ENCODE measurements at regions not wholly inside any gene's neighbourhood (a gene's known extent, or its start where the extent isn't known, plus 50 kb on each side); places are given as distances from the start of the nearest gene placed in this dataset.

GRCh38 chr9:119458068-119458467 is 88.8 kb upstream of the BRINP1 start:
- Histone ChIP-seq H2BK15ac (ENCODE audit: low read depth, poor library complexity, severe bottlenecking) (no peak overlapping the region), H2BK120ac (ENCODE audit: low read depth, low read length) (no peak overlapping the region), H3K27ac (ENCODE audit: low read length, poor library complexity, severe bottlenecking) (no peak overlapping the region), H4K8ac (ENCODE audit: low read length) (no peak overlapping the region), H3K27me3 (ENCODE audit: control insufficient read depth in 1 of 2, insufficient read depth in 1 of 2, low read length in 2 of 2) (no peaks in the 10 kb centered on the region), H2AK5ac (ENCODE audit: low read length, severe bottlenecking) (no peak overlapping the region), H3K23ac (ENCODE audit: low read length in 2 of 2) (no peak overlapping the region), H3K4ac (ENCODE audit: low read depth in 1 of 2, low read length in 2 of 2) (no peak overlapping the region), H4K91ac (ENCODE audit: low read length) (no peak overlapping the region), H3K4me1 (ENCODE audit: control insufficient read depth, insufficient read depth, low read depth, low read length) (no peaks in the 10 kb centered on the region), H3K4me2 (ENCODE audit: low read length, poor library complexity, severe bottlenecking) (no peak overlapping the region), H3K79me1 (replicated peaks; ENCODE audit: low read length, poor library complexity, severe bottlenecking) (no peaks in the 10 kb centered on the region), H2AFZ (ENCODE audit: low read depth, low read length) (no peak overlapping the region), H2BK12ac (ENCODE audit: low read length in 2 of 2) (no peak overlapping the region), H3K9ac (ENCODE audit: low read length) (no peak overlapping the region), H3K4me3 (ENCODE audit: insufficient read depth in 1 of 2, low read depth in 1 of 2, low read length in 2 of 2) (no peak overlapping the region), H3K9me3 (ENCODE audit: control insufficient read depth, low read length) (no peaks in the 10 kb centered on the region), H3K36me3 (ENCODE audit: control insufficient read depth in 1 of 2, insufficient read depth in 2 of 2, low read depth in 1 of 2, low read length in 2 of 2) (no peaks in the 10 kb centered on the region), H2BK5ac (ENCODE audit: low read depth, low read length, poor library complexity, severe bottlenecking) (no peak overlapping the region), H3K18ac (ENCODE audit: low read depth in 1 of 2, low read length in 2 of 2) (no peak overlapping the region), H3K14ac (ENCODE audit: low read length in 2 of 2) (no peak overlapping the region)
- 75% methylated on average over 3 of the region's 3 CpGs for WGBS
- no peak for DNase-seq

DNA sequence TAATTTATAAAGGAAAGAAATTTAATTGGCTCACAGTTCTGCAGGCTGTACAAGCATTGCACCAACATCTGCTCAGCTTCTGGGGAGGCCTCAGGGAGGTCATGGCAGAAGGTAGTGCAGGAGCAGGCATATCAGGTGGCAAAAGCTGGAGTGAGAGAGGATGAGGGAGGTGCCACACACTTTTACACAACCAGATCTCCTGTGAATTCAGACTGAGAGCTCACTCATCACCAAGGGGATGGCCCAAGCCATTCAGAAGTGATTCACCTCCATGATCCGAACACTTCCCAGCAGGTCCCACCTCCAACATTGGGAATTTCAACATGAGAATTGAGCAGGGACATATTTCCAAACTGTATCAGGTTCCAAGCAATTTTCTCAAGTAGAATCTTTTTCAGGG is 84.7 kb upstream of the BRINP1 start:
- H2BK12ac ChIP-seq (ENCODE audit: low read length in 2 of 2), result no peak overlapping the region
- H3K27ac ChIP-seq (ENCODE audit: low read length, poor library complexity, severe bottlenecking), result no peak overlapping the region
- no peak overlapping the region for H4K8ac ChIP-seq (ENCODE audit: low read length)
- no peaks in the 10 kb centered on the region for H3K36me3 ChIP-seq (ENCODE audit: control insufficient read depth in 1 of 2, insufficient read depth in 2 of 2, low read depth in 1 of 2, low read length in 2 of 2)
- DNase-seq, result no peak
- no peaks in the 10 kb centered on the region for H3K4me1 ChIP-seq (ENCODE audit: control insufficient read depth, insufficient read depth, low read depth, low read length)
- no peak overlapping the region for H4K91ac ChIP-seq (ENCODE audit: low read length)
- H2BK15ac ChIP-seq (ENCODE audit: low read depth, poor library complexity, severe bottlenecking), result no peak overlapping the region
- H3K4me3 ChIP-seq (ENCODE audit: insufficient read depth in 1 of 2, low read depth in 1 of 2, low read length in 2 of 2), result peak overlapping the region in 1 of 2 experiments; percentile 11
- no peak overlapping the region for H3K4ac ChIP-seq (ENCODE audit: low read depth in 1 of 2, low read length in 2 of 2)
- no peak overlapping the region for H2AFZ ChIP-seq (ENCODE audit: low read depth, low read length)
- peak overlapping the region; percentile 75 for H3K9ac ChIP-seq (ENCODE audit: low read length)
- no peak overlapping the region for H3K4me2 ChIP-seq (ENCODE audit: low read length, poor library complexity, severe bottlenecking)
- H2AK5ac ChIP-seq (ENCODE audit: low read length, severe bottlenecking), result no peak overlapping the region
- H3K27me3 ChIP-seq (ENCODE audit: control insufficient read depth in 1 of 2, insufficient read depth in 1 of 2, low read length in 2 of 2), result no peaks in the 10 kb centered on the region
- H3K23ac ChIP-seq (ENCODE audit: low read length in 2 of 2), result no peak overlapping the region
- 50% methylated on average over 1 of the region's 1 CpG for WGBS
- H3K18ac ChIP-seq (ENCODE audit: low read depth in 1 of 2, low read length in 2 of 2), result no peak overlapping the region
- no peaks in the 10 kb centered on the region for H3K79me1 ChIP-seq (replicated peaks; ENCODE audit: low read length, poor library complexity, severe bottlenecking)
- H3K14ac ChIP-seq (ENCODE audit: low read length in 2 of 2), result no peak overlapping the region
- peaks cover 5% of the 10 kb centered on the region for H3K9me3 ChIP-seq (ENCODE audit: control insufficient read depth, low read length)
- no peak overlapping the region for H2BK120ac ChIP-seq (ENCODE audit: low read depth, low read length)
- H2BK5ac ChIP-seq (ENCODE audit: low read depth, low read length, poor library complexity, severe bottlenecking), result no peak overlapping the region

DNA sequence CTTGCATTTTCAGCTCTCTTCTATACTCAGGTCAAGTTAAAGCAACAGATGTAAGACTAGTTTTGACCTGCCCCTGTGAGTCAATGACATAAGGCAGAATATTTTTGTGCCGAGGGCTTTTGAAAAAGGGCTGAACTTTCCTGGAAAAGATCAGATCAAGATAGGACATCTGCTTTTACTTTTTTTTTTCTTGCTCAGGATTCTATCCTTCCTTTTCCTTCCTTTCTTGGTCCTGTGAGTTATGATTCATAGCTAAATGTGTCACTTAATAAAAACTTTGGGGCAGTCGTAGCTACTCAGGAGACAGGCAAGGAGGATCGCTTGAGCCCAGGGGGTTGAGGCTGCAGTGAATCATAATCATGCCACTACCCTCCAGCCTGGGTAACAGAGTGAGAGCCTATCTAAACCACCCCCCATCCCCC is 84.3 kb upstream of the BRINP1 start:
- Histone ChIP-seq H3K4me3 (ENCODE audit: insufficient read depth in 1 of 2, low read depth in 1 of 2, low read length in 2 of 2) (peak overlapping the region in 1 of 2 experiments; percentile 11), H3K9me3 (ENCODE audit: control insufficient read depth, low read length) (peaks cover 5% of the 10 kb centered on the region), H4K8ac (ENCODE audit: low read length) (no peak overlapping the region), H3K4me1 (ENCODE audit: control insufficient read depth, insufficient read depth, low read depth, low read length) (no peaks in the 10 kb centered on the region), H2AFZ (ENCODE audit: low read depth, low read length) (no peak overlapping the region), H2BK120ac (ENCODE audit: low read depth, low read length) (no peak overlapping the region), H3K9ac (ENCODE audit: low read length) (peak overlapping the region; percentile 75), H2BK12ac (ENCODE audit: low read length in 2 of 2) (no peak overlapping the region), H3K4me2 (ENCODE audit: low read length, poor library complexity, severe bottlenecking) (no peak overlapping the region), H2BK15ac (ENCODE audit: low read depth, poor library complexity, severe bottlenecking) (no peak overlapping the region), H3K18ac (ENCODE audit: low read depth in 1 of 2, low read length in 2 of 2) (no peak overlapping the region), H3K27ac (ENCODE audit: low read length, poor library complexity, severe bottlenecking) (no peak overlapping the region), H3K79me1 (replicated peaks; ENCODE audit: low read length, poor library complexity, severe bottlenecking) (no peaks in the 10 kb centered on the region), H3K27me3 (ENCODE audit: control insufficient read depth in 1 of 2, insufficient read depth in 1 of 2, low read length in 2 of 2) (no peaks in the 10 kb centered on the region), H4K91ac (ENCODE audit: low read length) (no peak overlapping the region), H2AK5ac (ENCODE audit: low read length, severe bottlenecking) (no peak overlapping the region), H3K4ac (ENCODE audit: low read depth in 1 of 2, low read length in 2 of 2) (no peak overlapping the region), H3K14ac (ENCODE audit: low read length in 2 of 2) (no peak overlapping the region), H2BK5ac (ENCODE audit: low read depth, low read length, poor library complexity, severe bottlenecking) (no peak overlapping the region), H3K23ac (ENCODE audit: low read length in 2 of 2) (no peak overlapping the region), H3K36me3 (ENCODE audit: control insufficient read depth in 1 of 2, insufficient read depth in 2 of 2, low read depth in 1 of 2, low read length in 2 of 2) (no peaks in the 10 kb centered on the region)
- 71% methylated on average over 1 of the region's 3 CpGs for WGBS
- DNase-seq, result no peak

DNA sequence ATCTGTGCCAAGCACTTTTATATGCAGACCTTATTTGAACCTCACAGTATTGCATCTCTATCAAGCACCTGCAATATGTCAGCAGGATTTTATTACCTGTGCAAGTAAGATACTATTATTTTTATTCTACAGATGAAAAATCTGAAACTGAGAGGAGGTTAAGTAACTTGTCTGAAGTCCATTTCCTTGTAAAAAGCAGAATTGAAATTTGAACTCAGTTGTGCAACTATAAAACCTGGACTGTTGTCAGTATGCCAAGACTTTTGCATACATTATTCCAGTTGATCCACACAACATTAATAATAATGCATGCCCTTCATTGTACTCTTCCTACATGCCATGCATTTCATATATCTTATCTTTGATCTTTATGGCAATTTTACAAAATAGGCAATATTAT is 82.2 kb upstream of the BRINP1 start:
- Histone ChIP-seq H3K27ac (ENCODE audit: low read length, poor library complexity, severe bottlenecking) (no peak overlapping the region), H4K91ac (ENCODE audit: low read length) (no peak overlapping the region), H3K4me2 (ENCODE audit: low read length, poor library complexity, severe bottlenecking) (no peak overlapping the region)

More for the DNA sequence above, 82.2 kb upstream of the BRINP1 start:
- DNase-seq, result no peak
- no peaks in the 10 kb centered on the region for H3K36me3 ChIP-seq (ENCODE audit: control insufficient read depth in 1 of 2, insufficient read depth in 2 of 2, low read depth in 1 of 2, low read length in 2 of 2)
- peaks cover 5% of the 10 kb centered on the region for H3K9me3 ChIP-seq (ENCODE audit: control insufficient read depth, low read length)
- H3K79me1 ChIP-seq (replicated peaks; ENCODE audit: low read length, poor library complexity, severe bottlenecking), result no peaks in the 10 kb centered on the region
- no peak overlapping the region for H3K23ac ChIP-seq (ENCODE audit: low read length in 2 of 2)
- H3K4me3 ChIP-seq (ENCODE audit: insufficient read depth in 1 of 2, low read depth in 1 of 2, low read length in 2 of 2), result no peak overlapping the region
- no peaks in the 10 kb centered on the region for H3K27me3 ChIP-seq (ENCODE audit: control insufficient read depth in 1 of 2, insufficient read depth in 1 of 2, low read length in 2 of 2)
- H2BK15ac ChIP-seq (ENCODE audit: low read depth, poor library complexity, severe bottlenecking), result no peak overlapping the region
- no peak overlapping the region for H3K18ac ChIP-seq (ENCODE audit: low read depth in 1 of 2, low read length in 2 of 2)
- H3K9ac ChIP-seq (ENCODE audit: low read length), result no peak overlapping the region
- H4K8ac ChIP-seq (ENCODE audit: low read length), result no peak overlapping the region
- no peak overlapping the region for H3K4ac ChIP-seq (ENCODE audit: low read depth in 1 of 2, low read length in 2 of 2)
- no peak overlapping the region for H2AFZ ChIP-seq (ENCODE audit: low read depth, low read length)
- no peak overlapping the region for H2AK5ac ChIP-seq (ENCODE audit: low read length, severe bottlenecking)
- no peak overlapping the region for H2BK12ac ChIP-seq (ENCODE audit: low read length in 2 of 2)
- no peak overlapping the region for H3K14ac ChIP-seq (ENCODE audit: low read length in 2 of 2)
- no peak overlapping the region for H2BK5ac ChIP-seq (ENCODE audit: low read depth, low read length, poor library complexity, severe bottlenecking)
- H2BK120ac ChIP-seq (ENCODE audit: low read depth, low read length), result no peak overlapping the region
- H3K4me1 ChIP-seq (ENCODE audit: control insufficient read depth, insufficient read depth, low read depth, low read length), result no peaks in the 10 kb centered on the region

Measured in mesenchymal stem cell (in vitro differentiated cells and primary cell).